H9 (cell line): ENCODE measurements at regions not wholly inside any gene's neighbourhood (a gene's known extent, or its start where the extent isn't known, plus 50 kb on each side); places are given as distances from the start of the nearest gene placed in this dataset.

ENCODE experiments used
- DNase-seq: peaks from one replicate; pipeline ENCODE4 v3.0.0-alpha.2; 2017
- H2AFZ ChIP-seq: one replicate; pipeline ENCODE4 v1.6.1; 2013; ENCODE audit warnings: mild to moderate bottlenecking, low read length, control low read depth, moderate library complexity
- H2AK5ac ChIP-seq: 2 replicates; pipeline ENCODE4 v1.6.1; 2013; ENCODE audit warnings: low read length, control low read depth, mixed read lengths; ENCODE audit not compliant: insufficient read length
- H2BK120ac ChIP-seq: one replicate; pipeline ENCODE4 v1.6.1; 2013; ENCODE audit warnings: low read depth, mild to moderate bottlenecking, low read length, control low read depth, inconsistent platforms; ENCODE audit not compliant: poor library complexity, severe bottlenecking
- H2BK12ac ChIP-seq: 2 replicates; pipeline ENCODE4 v1.6.1; 2013; ENCODE audit warnings: low read length, control low read depth, mixed read lengths, low read depth; ENCODE audit not compliant: insufficient read length
- H2BK15ac ChIP-seq: 2 replicates; pipeline ENCODE4 v1.6.1; 2013; ENCODE audit warnings: low read depth, low read length, control low read depth
- H2BK20ac ChIP-seq: one replicate; pipeline ENCODE4 v1.6.1; 2013; ENCODE audit warnings: low read depth, mild to moderate bottlenecking, low read length, control low read depth, inconsistent platforms; ENCODE audit not compliant: poor library complexity, severe bottlenecking
- H2BK5ac ChIP-seq: 2 replicates; pipeline ENCODE4 v1.6.1; 2013; ENCODE audit warnings: low read length, control low read depth, mixed read lengths; ENCODE audit not compliant: insufficient read length
- H3K14ac ChIP-seq: 2 replicates; pipeline ENCODE4 v1.6.1; 2013; ENCODE audit warnings: low read length, control low read depth; ENCODE audit not compliant: insufficient read depth
- H3K18ac ChIP-seq: 2 replicates; pipeline ENCODE4 v1.6.1; 2013; ENCODE audit warnings: low read depth, mild to moderate bottlenecking, mixed read lengths, low read length, control low read depth; ENCODE audit not compliant: insufficient read length
- H3K23ac ChIP-seq: 2 replicates; pipeline ENCODE4 v1.6.1; 2013; ENCODE audit warnings: low read length, control low read depth, mixed read lengths, low read depth; ENCODE audit not compliant: insufficient read length
- H3K23me2 ChIP-seq: 2 replicates; pipeline ENCODE4 v1.6.1; 2013; ENCODE audit warnings: low read depth, mild to moderate bottlenecking, mixed read lengths, low read length, control low read depth; ENCODE audit not compliant: insufficient read length, poor library complexity, severe bottlenecking
- H3K27ac ChIP-seq: 2 replicates; pipeline ENCODE4 v1.5.1; 2013; ENCODE audit warnings: low read length, control low read depth, mixed read lengths, low read depth; ENCODE audit not compliant: insufficient read length
- H3K27me3 ChIP-seq: 2 replicates; pipeline ENCODE4 v1.6.1; 2013; ENCODE audit warnings: low read length, control low read depth, inconsistent platforms; ENCODE audit not compliant: insufficient read depth
- H3K4ac ChIP-seq: 2 replicates; pipeline ENCODE4 v1.6.1; 2013; ENCODE audit warnings: low read depth, mild to moderate bottlenecking, control low read depth, inconsistent platforms, low read length, moderate library complexity
- H3K4me1 ChIP-seq: 2 replicates; pipeline ENCODE4 v1.6.1; 2013; ENCODE audit warnings: low read length, control low read depth, inconsistent platforms; ENCODE audit not compliant: insufficient read depth
- H3K4me2 ChIP-seq: 2 replicates; pipeline ENCODE4 v1.6.1; 2013; ENCODE audit warnings: low read length, control low read depth, mixed read lengths; ENCODE audit not compliant: insufficient read length, insufficient read depth
- H3K56ac ChIP-seq: 2 replicates; pipeline ENCODE4 v1.6.1; 2013; ENCODE audit warnings: low read depth, mild to moderate bottlenecking, mixed read lengths, low read length, control low read depth; ENCODE audit not compliant: insufficient read length
- H3K79me1 ChIP-seq: 2 replicates; pipeline ENCODE4 v1.6.1; 2013; ENCODE audit warnings: low read depth, mild to moderate bottlenecking, moderate library complexity, low read length, control low read depth, inconsistent platforms; ENCODE audit not compliant: insufficient read depth, poor library complexity, severe bottlenecking
- H3K79me2 ChIP-seq: 2 replicates; pipeline ENCODE4 v1.6.1; 2013; ENCODE audit warnings: low read length, control low read depth, inconsistent platforms; ENCODE audit not compliant: insufficient read depth
- H3K9ac ChIP-seq: 2 replicates; pipeline ENCODE4 v1.6.1; 2013; ENCODE audit warnings: low read length, control low read depth, mixed read lengths; ENCODE audit not compliant: insufficient read length; ENCODE audit errors: extremely low read depth
- H3K9me3 ChIP-seq: one replicate; pipeline ENCODE4 v1.6.1; 2013; ENCODE audit warnings: low read depth, low read length, inconsistent platforms; ENCODE audit not compliant: control insufficient read depth
- H3T11ph ChIP-seq: one replicate; pipeline ENCODE4 v1.6.1; 2013; ENCODE audit warnings: mild to moderate bottlenecking, low read length, control low read depth, inconsistent platforms
- H4K20me1 ChIP-seq: one replicate; pipeline ENCODE4 v1.6.1; 2013; ENCODE audit not compliant: control insufficient read depth, insufficient read length, insufficient read depth
- H4K5ac ChIP-seq: 2 replicates; pipeline ENCODE4 v1.6.1; 2013; ENCODE audit warnings: low read depth, mild to moderate bottlenecking, mixed read lengths, low read length, control low read depth; ENCODE audit not compliant: insufficient read length
- H4K8ac ChIP-seq: replicated peaks from 2 replicates; pipeline ENCODE4 v1.6.1; 2013; ENCODE audit warnings: low read length, control low read depth, mixed read lengths, low read depth; ENCODE audit not compliant: insufficient read length
- H4K91ac ChIP-seq: 2 replicates; pipeline ENCODE4 v1.6.1; 2013; ENCODE audit warnings: low read depth, mild to moderate bottlenecking, moderate library complexity, mixed read lengths, low read length, control low read depth; ENCODE audit not compliant: insufficient read length
- H3K27ac Mint-ChIP-seq, 3 experiments: 2 replicates in 2 of 3; 3 replicates in 1 of 3; pipeline ENCODE4 v1.8.0; 2020 to 2021; ENCODE audit warnings: mixed read lengths in 3 of 3, mild to moderate bottlenecking in 1 of 3, moderate library complexity in 1 of 3
- H3K27me3 Mint-ChIP-seq: 2 replicates; pipeline ENCODE4 v1.8.0; 2021; ENCODE audit warnings: low read depth, mild to moderate bottlenecking, moderate library complexity, mixed read lengths
- H3K36me3 Mint-ChIP-seq, 3 experiments: 2 replicates in 2 of 3; 3 replicates in 1 of 3; pipeline ENCODE4 v1.8.0; 2020 to 2021; ENCODE audit warnings: low read depth in 3 of 3, mixed read lengths in 3 of 3; ENCODE audit not compliant: insufficient read depth in 1 of 3
- H3K4me1 Mint-ChIP-seq, 2 experiments: 2 replicates each; pipeline ENCODE4 v1.8.0; 2020; ENCODE audit warnings: mixed read lengths in 2 of 2
- H3K4me3 Mint-ChIP-seq, 2 experiments: 2 replicates in 1 of 2; 3 replicates in 1 of 2; pipeline ENCODE4 v1.8.0; 2020 to 2021; ENCODE audit warnings: mild to moderate bottlenecking in 2 of 2, mixed read lengths in 2 of 2, moderate library complexity in 1 of 2
- H3K9me3 Mint-ChIP-seq, 2 experiments: 2 replicates in 1 of 2; 3 replicates in 1 of 2; pipeline ENCODE4 v1.8.0; 2020; ENCODE audit warnings: mild to moderate bottlenecking in 2 of 2, mixed read lengths in 2 of 2, moderate library complexity in 1 of 2
- WGBS: extraction: QIAGEN DNeasy Blood & Tissue Kit; methylation state at CpG from one replicate; pipeline ENCODE4 v1.1.7; 2013; ENCODE audit warnings: missing lambda C conversion rate, low lambda C conversion rate, mixed read lengths; ENCODE audit not compliant: insufficient read length; ENCODE audit errors: extremely low coverage; 5-methylcytosine and 5-hydroxymethylcytosine counted together
- TF ChIP-seq, protein P1 (sequence below): fragments of 200-600 bp; sonication (generic); conservative IDR thresholded peaks from 3 replicates; pipeline ENCODE4 v1.8.0; 2021; ENCODE audit warnings: antibody characterized with exemption, mild to moderate bottlenecking

DNA sequence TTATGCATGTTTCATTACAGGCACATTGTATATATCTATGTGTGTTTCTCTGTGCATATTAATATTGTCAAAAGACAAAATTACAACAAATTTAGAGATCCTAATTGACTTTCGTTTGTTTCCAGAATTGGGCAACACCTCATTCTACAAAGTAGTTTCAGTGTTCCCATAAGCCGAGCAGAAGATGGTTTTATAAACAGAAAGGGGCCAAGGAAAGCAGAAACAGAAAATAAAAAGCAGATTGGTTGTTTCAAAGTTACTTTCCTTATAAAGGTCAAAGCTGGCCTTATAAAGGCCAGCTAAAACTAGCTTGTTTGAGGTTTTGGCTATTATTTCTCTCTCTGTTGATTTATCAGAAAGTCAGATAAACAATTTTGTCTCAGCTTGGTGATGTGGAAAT is 116.2 kb upstream of the FGGY start:
- Histone ChIP-seq H3K18ac (no peak overlapping the region), H2BK15ac (no peak overlapping the region), H3K9ac (no peak overlapping the region), H2BK12ac (no peak overlapping the region), H4K91ac (no peak overlapping the region), H4K20me1 (no peaks in the 10 kb centered on the region), H3K9me3 (no peaks in the 10 kb centered on the region), H3K27ac (no peak overlapping the region), H3K4ac (no peak overlapping the region), H2BK20ac (no peak overlapping the region), H3K56ac (no peak overlapping the region), H2BK5ac (no peak overlapping the region), H3T11ph (no peak overlapping the region), H4K8ac (no peak overlapping the region), H2AK5ac (no peak overlapping the region), H2BK120ac (no peak overlapping the region), H3K4me1 (no peaks in the 10 kb centered on the region; the same call in 1 of the 2 replicates), H3K23me2 (no peaks in the 10 kb centered on the region), H3K79me2 (no peaks in the 10 kb centered on the region), H3K79me1 (no peaks in the 10 kb centered on the region), H4K5ac (no peak overlapping the region), H3K23ac (no peak overlapping the region), H3K27me3 (no peaks in the 10 kb centered on the region), H2AFZ (no peak overlapping the region), H3K4me2 (no peak overlapping the region), H3K14ac (no peak overlapping the region)
- TF ChIP-seq, protein P1, sequence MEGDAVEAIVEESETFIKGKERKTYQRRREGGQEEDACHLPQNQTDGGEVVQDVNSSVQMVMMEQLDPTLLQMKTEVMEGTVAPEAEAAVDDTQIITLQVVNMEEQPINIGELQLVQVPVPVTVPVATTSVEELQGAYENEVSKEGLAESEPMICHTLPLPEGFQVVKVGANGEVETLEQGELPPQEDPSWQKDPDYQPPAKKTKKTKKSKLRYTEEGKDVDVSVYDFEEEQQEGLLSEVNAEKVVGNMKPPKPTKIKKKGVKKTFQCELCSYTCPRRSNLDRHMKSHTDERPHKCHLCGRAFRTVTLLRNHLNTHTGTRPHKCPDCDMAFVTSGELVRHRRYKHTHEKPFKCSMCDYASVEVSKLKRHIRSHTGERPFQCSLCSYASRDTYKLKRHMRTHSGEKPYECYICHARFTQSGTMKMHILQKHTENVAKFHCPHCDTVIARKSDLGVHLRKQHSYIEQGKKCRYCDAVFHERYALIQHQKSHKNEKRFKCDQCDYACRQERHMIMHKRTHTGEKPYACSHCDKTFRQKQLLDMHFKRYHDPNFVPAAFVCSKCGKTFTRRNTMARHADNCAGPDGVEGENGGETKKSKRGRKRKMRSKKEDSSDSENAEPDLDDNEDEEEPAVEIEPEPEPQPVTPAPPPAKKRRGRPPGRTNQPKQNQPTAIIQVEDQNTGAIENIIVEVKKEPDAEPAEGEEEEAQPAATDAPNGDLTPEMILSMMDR: no peak
- Mint-ChIP-seq H3K27ac (no peak overlapping the region), H3K36me3 (peaks cover 2 to 12% (median 4%) of the 10 kb centered on the region in 3 experiments; a peak in 4 of 7 replicates), H3K9me3 (peaks cover 4 to 9% of the 10 kb centered on the region in 2 experiments; a peak in 3 of 5 replicates), H3K27me3 (no peaks in the 10 kb centered on the region), H3K4me1 (peaks cover 7 to 18% of the 10 kb centered on the region in 2 experiments), H3K4me3 (no peak overlapping the region)
- DNase-seq: no peak
- no CpG with 5 or more reads among the region's 2 CpGs for WGBS
